Astrocyte (in vitro differentiated cells and primary cell): ENCODE measurements at regions not wholly inside any gene's neighbourhood (a gene's known extent, or its start where the extent isn't known, plus 50 kb on each side); places are given as distances from the start of the nearest gene placed in this dataset.

ENCODE experiments used
- DNase-seq: peaks from one replicate; pipeline ENCODE4 v3.0.0-alpha.2; 2010; ENCODE audit warnings: low read depth
- FAIRE-seq: peaks from 2 replicates; lab custom pipeline; 2011; peaks lifted over from hg19 to GRCh38; lab: Jason Lieb, UNC
- H2AFZ ChIP-seq: 2 replicates; pipeline ENCODE4 v1.6.0; 2012; ENCODE audit warnings: low read depth, low read length, inconsistent platforms
- H3K27ac ChIP-seq: 2 replicates; pipeline ENCODE4 v1.5.1; 2011; ENCODE audit warnings: low read depth, low read length, inconsistent platforms
- H3K27me3 ChIP-seq: 2 replicates; pipeline ENCODE4 v1.6.0; 2011; ENCODE audit warnings: low read length, inconsistent platforms; ENCODE audit not compliant: insufficient read depth
- H3K36me3 ChIP-seq: 2 replicates; pipeline ENCODE4 v1.5.1; 2011; ENCODE audit warnings: low read length, inconsistent platforms; ENCODE audit not compliant: insufficient read depth
- H3K4me1 ChIP-seq: 2 replicates; pipeline ENCODE4 v1.5.1; 2011; ENCODE audit warnings: low read length, inconsistent platforms; ENCODE audit not compliant: insufficient read depth
- H3K4me2 ChIP-seq: 2 replicates; pipeline ENCODE4 v1.6.0; 2012; ENCODE audit warnings: low read length, inconsistent platforms
- H3K4me3 ChIP-seq: 2 replicates; pipeline ENCODE4 v1.5.1; 2011; ENCODE audit warnings: low read depth, mild to moderate bottlenecking, low read length, inconsistent platforms; ENCODE audit not compliant: insufficient read depth
- H3K79me2 ChIP-seq: 2 replicates; pipeline ENCODE4 v1.6.0; 2012; ENCODE audit warnings: mild to moderate bottlenecking, low read length, inconsistent platforms; ENCODE audit not compliant: insufficient read depth
- H3K9ac ChIP-seq: 2 replicates; pipeline ENCODE4 v1.6.0; 2012; ENCODE audit warnings: mild to moderate bottlenecking, low read length, inconsistent platforms
- H3K9me3 ChIP-seq: 2 replicates; pipeline ENCODE4 v1.5.1; 2012; ENCODE audit warnings: low read depth, mild to moderate bottlenecking, low read length, inconsistent platforms; ENCODE audit not compliant: insufficient read depth
- H4K20me1 ChIP-seq: 2 replicates; pipeline ENCODE4 v1.6.0; 2012; ENCODE audit warnings: low read length, inconsistent platforms; ENCODE audit not compliant: insufficient read depth
- H3K27ac Mint-ChIP-seq: one replicate; pipeline ENCODE4 v1.8.0; 2021; ENCODE audit warnings: mild to moderate bottlenecking, mixed read lengths; ENCODE audit not compliant: unreplicated experiment
- H3K27me3 Mint-ChIP-seq: one replicate; pipeline ENCODE4 v1.8.0; 2021; ENCODE audit warnings: low read depth, mixed read lengths; ENCODE audit not compliant: unreplicated experiment
- H3K36me3 Mint-ChIP-seq: one replicate; pipeline ENCODE4 v1.8.0; 2021; ENCODE audit warnings: low read depth, mixed read lengths; ENCODE audit not compliant: unreplicated experiment
- H3K4me1 Mint-ChIP-seq: one replicate; pipeline ENCODE4 v1.8.0; 2021; ENCODE audit warnings: low read depth, mixed read lengths; ENCODE audit not compliant: unreplicated experiment
- H3K4me3 Mint-ChIP-seq: one replicate; pipeline ENCODE4 v1.8.0; 2021; ENCODE audit warnings: mild to moderate bottlenecking, moderate library complexity, mixed read lengths; ENCODE audit not compliant: unreplicated experiment
- H3K9me3 Mint-ChIP-seq: one replicate; pipeline ENCODE4 v1.8.0; 2021; ENCODE audit warnings: mild to moderate bottlenecking, mixed read lengths; ENCODE audit not compliant: unreplicated experiment
- CTCF ChIP-seq: IDR thresholded peaks from 2 replicates; pipeline ENCODE4 v1.5.1; 2011; ENCODE audit warnings: low read depth, mild to moderate bottlenecking, inconsistent platforms, low read length, moderate library complexity; ENCODE audit not compliant: insufficient read depth
- EZH2 ChIP-seq: IDR thresholded peaks from 2 replicates; pipeline ENCODE4 v1.6.1; 2012; ENCODE audit warnings: mild to moderate bottlenecking, low read length, inconsistent platforms; ENCODE audit not compliant: insufficient read depth

DNA sequence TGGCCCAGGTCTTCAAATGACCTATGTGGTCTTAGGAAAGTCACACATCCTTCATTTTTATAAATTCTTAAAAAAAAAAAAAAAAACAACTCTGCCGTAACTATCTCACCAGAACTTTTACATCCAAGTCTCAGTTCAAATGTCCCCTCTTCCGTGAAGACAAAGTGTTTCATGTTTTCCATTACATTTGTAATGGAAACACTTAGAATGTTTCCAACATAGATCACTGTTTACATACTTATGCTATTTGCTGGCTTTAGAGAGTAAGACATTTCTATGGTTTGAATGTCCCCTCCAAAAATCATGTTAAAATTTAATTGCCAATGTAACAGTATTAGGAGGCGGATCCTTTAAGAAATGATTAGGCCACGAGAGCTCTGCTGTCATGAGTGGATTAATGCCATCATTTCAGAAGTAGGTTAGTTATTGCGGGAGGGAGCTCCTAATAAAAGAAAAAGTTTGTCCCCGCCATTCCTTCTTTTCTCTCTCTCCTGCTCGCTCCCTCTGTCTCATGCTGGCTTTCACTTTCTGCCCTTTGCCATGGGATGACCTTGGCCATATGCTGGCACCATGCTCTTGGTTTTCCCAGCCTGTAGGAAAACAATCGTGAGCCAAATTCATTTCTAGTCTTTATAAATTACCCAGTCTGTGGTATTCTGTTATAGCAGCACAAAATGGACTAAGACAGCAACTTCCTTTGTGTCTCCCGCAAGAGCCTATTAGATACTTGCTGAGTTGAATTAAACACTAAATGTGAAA is 887.8 kb upstream of the SOX9 start:
- no peaks in the 10 kb centered on the region for H3K79me2 ChIP-seq
- no peak overlapping the region for H3K4me3 Mint-ChIP-seq
- H3K27me3 ChIP-seq: no peaks in the 10 kb centered on the region
- no peak overlapping the region for H3K9ac ChIP-seq
- no peak overlapping the region for H2AFZ ChIP-seq
- no peak for DNase-seq
- no peaks in the 10 kb centered on the region for H3K36me3 Mint-ChIP-seq
- H3K4me2 ChIP-seq: no peak overlapping the region
- no peak overlapping the region for H3K27ac Mint-ChIP-seq
- H3K9me3 ChIP-seq: no peaks in the 10 kb centered on the region
- no peaks in the 10 kb centered on the region for H3K9me3 Mint-ChIP-seq
- no peaks in the 10 kb centered on the region for H3K27me3 Mint-ChIP-seq
- H3K4me1 ChIP-seq: no peaks in the 10 kb centered on the region
- H3K36me3 ChIP-seq: no peaks in the 10 kb centered on the region
- H3K4me1 Mint-ChIP-seq: peaks cover 6% of the 10 kb centered on the region
- H3K4me3 ChIP-seq: no peak overlapping the region
- TF ChIP-seq CTCF (no peak), EZH2 (no peak)
- H4K20me1 ChIP-seq: no peaks in the 10 kb centered on the region
- no peak for FAIRE-seq
- H3K27ac ChIP-seq: no peak overlapping the region

- H3K27me3 Mint-ChIP-seq: no peaks in the 10 kb centered on the region
- H3K4me1 Mint-ChIP-seq: peaks cover 10% of the 10 kb centered on the region
- no peak overlapping the region for H3K9ac ChIP-seq
- H3K27ac ChIP-seq: no peak overlapping the region
- no peak for FAIRE-seq
- no peaks in the 10 kb centered on the region for H3K4me1 ChIP-seq
- no peak overlapping the region for H3K4me2 ChIP-seq
- no peaks in the 10 kb centered on the region for H3K9me3 Mint-ChIP-seq
- H4K20me1 ChIP-seq: no peaks in the 10 kb centered on the region
- no peaks in the 10 kb centered on the region for H3K79me2 ChIP-seq
- H3K9me3 ChIP-seq: no peaks in the 10 kb centered on the region
- H3K27me3 ChIP-seq: no peaks in the 10 kb centered on the region
- no peak for DNase-seq
- H3K36me3 ChIP-seq: no peaks in the 10 kb centered on the region
- no peak overlapping the region for H2AFZ ChIP-seq
- H3K4me3 Mint-ChIP-seq: no peak overlapping the region
- no peak for TF ChIP-seq EZH2
- TF ChIP-seq CTCF: no peak
- H3K36me3 Mint-ChIP-seq: no peaks in the 10 kb centered on the region
- no peak overlapping the region for H3K27ac Mint-ChIP-seq
- no peak overlapping the region for H3K4me3 ChIP-seq
Observed at GRCh38 chr17:71234349-71234748, 886.5 kb upstream of the SOX9 start.

DNA sequence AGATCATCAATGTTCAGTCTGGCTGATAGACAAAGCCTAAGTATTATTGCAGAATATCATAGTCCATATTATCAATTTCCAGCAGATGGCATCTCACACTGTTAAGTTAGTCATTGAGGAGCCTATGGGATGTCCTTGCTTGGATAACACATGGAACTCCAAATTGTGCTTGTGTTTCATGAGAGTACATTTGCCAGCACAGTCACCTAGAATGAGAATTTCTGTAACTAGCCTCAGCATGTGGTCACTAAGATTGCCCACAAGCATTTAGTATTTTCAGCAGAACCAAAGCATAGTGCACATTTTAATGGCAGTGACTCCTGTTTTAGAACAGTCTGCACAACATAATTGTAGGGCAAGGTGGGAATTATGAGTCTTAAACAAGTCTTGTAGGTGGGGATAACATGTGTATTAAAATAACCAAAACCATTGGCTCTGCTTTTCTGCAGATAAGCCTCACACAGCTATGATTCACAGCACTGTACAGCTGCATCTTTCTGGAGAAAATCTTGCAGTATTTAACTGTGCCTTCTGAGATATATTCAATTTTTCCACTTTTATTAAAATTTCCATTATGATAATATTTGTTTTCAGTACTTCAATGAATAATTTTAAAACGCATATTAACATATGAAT is 882.8 kb upstream of the SOX9 start:
- Histone ChIP-seq H4K20me1 (no peaks in the 10 kb centered on the region), H3K9ac (no peak overlapping the region), H2AFZ (no peak overlapping the region), H3K4me3 (no peak overlapping the region), H3K9me3 (no peaks in the 10 kb centered on the region), H3K27ac (no peak overlapping the region), H3K27me3 (no peaks in the 10 kb centered on the region), H3K36me3 (no peaks in the 10 kb centered on the region), H3K79me2 (no peaks in the 10 kb centered on the region), H3K4me1 (no peaks in the 10 kb centered on the region), H3K4me2 (no peak overlapping the region)
- Mint-ChIP-seq H3K27me3 (peaks cover 2% of the 10 kb centered on the region), H3K27ac (no peak overlapping the region), H3K4me3 (no peak overlapping the region), H3K4me1 (peaks cover 10% of the 10 kb centered on the region), H3K9me3 (no peaks in the 10 kb centered on the region), H3K36me3 (no peaks in the 10 kb centered on the region)
- TF ChIP-seq CTCF (peak; percentile 25), EZH2 (no peak)
- DNase-seq (peak; percentile 68), FAIRE-seq (peak; percentile 59)
